ENCODE measurements at regions not wholly inside any gene's neighbourhood (a gene's known extent, or its start where the extent isn't known, plus 50 kb on each side); places are given as distances from the start of the nearest gene placed in this dataset.

GRCh38 chr9:107228496-107229039 lies 54.5 kb upstream of the RAD23B start:
- Histone ChIP-seq H3K27me3 (no peaks in the 10 kb centered on the region), H3K9ac (no peak overlapping the region), H3K4me2 (no peak overlapping the region), H3K9me3 (replicated peaks in 1 of 11) (no peaks in the 10 kb centered on the region), H3K4me3 (no peak overlapping the region), H4K20me1 (no peaks in the 10 kb centered on the region), H3K36me3 (no peaks in the 10 kb centered on the region), H3K4me1 (no peaks in the 10 kb centered on the region), H3K27ac (no peak overlapping the region)
- TF ChIP-seq Cebpa-rat (IDR thresholded peaks at IDR 0.05), result no peak

DNA sequence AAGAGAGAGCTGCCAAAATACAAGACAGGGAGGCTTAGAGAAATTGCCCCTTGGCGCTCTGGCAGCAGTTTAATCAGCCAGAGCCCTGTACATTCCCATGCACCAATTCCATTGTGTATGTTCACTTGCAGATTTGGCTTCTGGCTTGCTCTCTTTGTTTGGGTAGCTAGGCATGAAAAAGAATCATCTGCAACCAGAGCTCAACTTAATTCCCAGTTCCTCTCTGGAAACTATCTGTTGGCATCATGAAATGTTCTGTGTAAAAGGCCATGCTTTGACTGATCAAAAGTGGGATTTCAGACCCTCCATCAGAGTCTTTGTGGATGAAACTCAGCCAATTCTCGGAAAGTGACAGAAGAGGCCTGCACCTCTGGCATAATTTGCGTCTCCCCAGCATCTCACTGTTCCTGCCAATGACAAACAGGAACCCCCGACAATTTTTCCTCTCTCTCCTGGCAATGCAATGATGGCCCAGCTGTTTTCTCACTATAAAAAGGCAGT lies 53.8 kb upstream of the RAD23B start:
- H3K27me3 ChIP-seq, result no peaks in the 10 kb centered on the region
- H3K4me1 ChIP-seq, result no peaks in the 10 kb centered on the region
- no peak overlapping the region for H3K9ac ChIP-seq
- no peak overlapping the region for H3K27ac ChIP-seq
- no peaks in the 10 kb centered on the region for H3K9me3 ChIP-seq (replicated peaks in 1 of 11)
- H4K20me1 ChIP-seq, result no peaks in the 10 kb centered on the region
- no peak for TF ChIP-seq Cebpa-rat (IDR thresholded peaks at IDR 0.05)
- H3K4me3 ChIP-seq, result no peak overlapping the region
- H3K36me3 ChIP-seq, result no peaks in the 10 kb centered on the region
- no peak overlapping the region for H3K4me2 ChIP-seq

Measured in BLaER1 treated with 17β-estradiol and CSF1 and Interleukin-3, amounts not matched to agents 10 nM and 100 nM (cell line).